ENCODE measurements at regions not wholly inside any gene's neighbourhood (a gene's known extent, or its start where the extent isn't known, plus 50 kb on each side); places are given as distances from the start of the nearest gene placed in this dataset.

- DNase-seq (ENCODE audit: low spot score) (no peak), ATAC-seq (no peak)
- intact Hi-C loops (cut with DNase I): no loop called here
Observed at GRCh38 chr15:69824075-69824876, 273.4 kb downstream of the TLE3 start.

- ATAC-seq: no peak
- intact Hi-C loops (cut with DNase I): no loop called here
- DNase-seq (ENCODE audit: low spot score): no peak
Observed at GRCh38 chr15:69824877-69825406, 272.8 kb downstream of the TLE3 start.

DNA sequence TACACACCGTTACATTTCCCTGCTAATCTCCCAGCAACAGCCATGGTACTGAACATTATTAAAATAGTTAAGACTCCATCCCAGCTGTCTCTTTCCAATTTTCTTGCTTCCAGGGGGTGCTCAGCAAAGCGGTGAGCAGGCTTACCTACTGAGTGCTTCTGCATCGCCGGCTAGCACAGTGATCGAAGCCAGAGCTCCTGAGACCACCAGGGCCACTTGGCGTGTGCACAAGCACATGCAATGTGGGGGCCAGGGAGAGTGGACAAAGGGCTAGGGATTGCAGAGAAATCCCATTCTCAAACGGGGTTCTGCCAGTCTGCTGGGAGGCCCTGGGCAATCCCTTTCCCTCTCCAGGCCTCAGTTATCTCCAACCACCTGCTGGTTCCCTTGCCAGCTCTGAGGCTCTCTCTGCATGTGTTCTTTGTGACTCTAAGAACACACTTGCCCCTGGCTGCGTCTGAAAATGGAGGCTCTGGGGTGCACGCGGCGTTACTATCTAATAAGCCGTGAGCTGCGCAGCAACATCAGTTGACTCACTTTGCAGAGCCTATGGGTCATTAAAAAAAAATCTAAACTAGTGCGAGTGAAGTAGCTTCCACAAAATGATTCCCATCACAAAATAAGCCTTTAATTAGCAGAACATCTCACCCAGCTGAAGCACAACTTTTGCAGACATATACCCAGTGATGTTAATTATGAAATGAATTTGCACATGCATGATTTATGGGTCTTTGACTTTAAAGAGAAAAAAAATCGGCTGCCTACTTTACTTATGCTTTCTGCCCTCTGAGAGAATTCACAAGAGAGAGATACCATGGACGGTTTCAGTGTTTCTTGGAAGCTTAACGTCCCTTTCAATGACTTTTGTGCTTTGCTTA lies 271.5 kb downstream of the TLE3 start:
- intact Hi-C loops (cut with DNase I): no loop called here
- ATAC-seq (no peak), DNase-seq (ENCODE audit: low spot score) (no peak)

GRCh38 chr15:69826819-69827175 lies 270.9 kb downstream of the TLE3 start:
- intact Hi-C loops (cut with DNase I): no loop called here
- ATAC-seq: no peak

DNA sequence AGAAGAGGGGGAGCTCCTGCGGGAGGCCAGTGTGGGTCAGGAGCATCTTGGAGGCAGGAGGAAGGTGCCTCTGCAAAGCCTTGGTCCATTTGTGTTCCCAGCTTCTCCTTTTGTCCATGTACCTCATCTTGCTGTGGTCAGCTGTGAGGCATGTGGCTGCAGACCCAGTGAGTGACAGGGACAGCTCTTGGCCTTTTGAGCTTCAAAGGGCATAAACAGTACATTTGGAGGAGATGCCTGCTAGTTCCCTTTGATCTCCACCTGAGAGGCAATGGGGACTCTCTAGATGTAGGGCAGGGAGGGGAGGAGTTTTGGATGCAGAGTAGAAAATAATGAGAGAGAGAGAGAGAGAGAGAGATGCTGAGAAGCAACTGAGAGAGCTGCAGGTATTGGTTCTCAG lies 270.0 kb downstream of the TLE3 start:
- no peak for DNase-seq (ENCODE audit: low spot score)
- intact Hi-C loops (cut with DNase I): no loop called here
- ATAC-seq: no peak

More at GRCh38 chr15:69826819-69827175, 270.9 kb downstream of the TLE3 start:
- DNase-seq (ENCODE audit: low spot score): no peak

DNA sequence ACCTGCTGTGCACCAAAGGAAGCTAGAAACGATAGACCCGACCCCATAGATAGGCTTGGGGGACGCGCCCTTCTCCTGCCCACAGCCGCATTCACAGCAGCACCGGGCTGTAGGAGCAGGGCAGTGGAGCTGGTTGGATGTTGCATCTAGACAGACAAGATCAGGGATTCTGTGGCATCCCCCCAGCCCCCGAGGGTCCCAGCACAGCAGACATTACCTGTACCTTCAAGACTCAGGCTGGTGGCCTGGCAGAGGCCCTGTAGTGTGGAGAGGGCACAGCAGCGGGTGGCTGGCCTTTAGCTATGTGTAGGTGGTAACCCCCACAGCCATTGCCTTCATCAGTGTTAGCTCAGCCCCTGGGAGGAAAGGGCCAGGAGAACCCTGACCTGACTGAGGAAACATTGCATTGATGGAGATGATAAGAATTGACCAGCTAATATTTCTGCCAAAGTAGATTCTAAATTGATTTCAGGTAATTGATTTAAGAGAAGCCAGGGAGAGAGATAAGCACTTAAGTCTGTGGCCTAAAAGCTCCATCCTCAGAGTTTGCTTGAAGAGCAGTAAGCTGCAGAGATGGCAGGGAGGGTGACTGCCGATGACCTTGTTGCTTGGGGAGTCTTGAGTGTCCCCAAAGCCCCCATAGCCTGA lies 269.4 kb downstream of the TLE3 start:
- no peak for ATAC-seq
- no peak for DNase-seq (ENCODE audit: low spot score)
- intact Hi-C loops (cut with DNase I): no loop called here

GRCh38 chr15:69829974-69830373 lies 267.7 kb downstream of the TLE3 start:
- intact Hi-C loops (cut with DNase I): no loop called here
- DNase-seq (ENCODE audit: low spot score) (no peak), ATAC-seq (no peak)

- DNase-seq (ENCODE audit: low spot score) (no peak), ATAC-seq (no peak)
- intact Hi-C loops (cut with DNase I): no loop called here
Observed at GRCh38 chr15:69830430-69830829, 267.3 kb downstream of the TLE3 start.

DNA sequence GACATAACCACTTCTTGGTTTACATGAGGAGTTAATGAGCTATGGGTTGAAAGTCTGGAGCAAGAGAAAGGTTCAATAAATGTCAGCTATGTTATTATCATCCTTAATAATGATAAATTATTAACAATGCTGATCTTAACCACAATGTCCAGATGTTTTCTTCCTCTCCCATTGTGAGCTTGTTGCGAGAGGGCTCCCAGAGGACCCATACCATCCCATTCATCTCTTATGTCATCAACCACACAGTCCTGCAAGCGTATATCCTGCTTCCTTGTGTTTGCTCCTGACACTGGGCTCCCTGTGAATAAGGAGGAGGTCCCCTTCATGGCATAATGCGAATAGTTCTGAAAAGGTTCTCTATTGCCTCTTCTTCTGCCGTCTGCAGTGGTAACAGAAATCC lies 266.8 kb downstream of the TLE3 start:
- ATAC-seq (no peak), DNase-seq (ENCODE audit: low spot score) (no peak)
- intact Hi-C loops (cut with DNase I): no loop called here

- no peak for ATAC-seq
- no peak for DNase-seq (ENCODE audit: low spot score)
- intact Hi-C loops (cut with DNase I): no loop called here
Observed at GRCh38 chr15:69834267-69834666, 263.4 kb downstream of the TLE3 start.

GRCh38 chr15:69834761-69835160 lies 263.0 kb downstream of the TLE3 start:
- intact Hi-C loops (cut with DNase I): no loop called here
- ATAC-seq: no peak
- no peak for DNase-seq (ENCODE audit: low spot score)

DNA sequence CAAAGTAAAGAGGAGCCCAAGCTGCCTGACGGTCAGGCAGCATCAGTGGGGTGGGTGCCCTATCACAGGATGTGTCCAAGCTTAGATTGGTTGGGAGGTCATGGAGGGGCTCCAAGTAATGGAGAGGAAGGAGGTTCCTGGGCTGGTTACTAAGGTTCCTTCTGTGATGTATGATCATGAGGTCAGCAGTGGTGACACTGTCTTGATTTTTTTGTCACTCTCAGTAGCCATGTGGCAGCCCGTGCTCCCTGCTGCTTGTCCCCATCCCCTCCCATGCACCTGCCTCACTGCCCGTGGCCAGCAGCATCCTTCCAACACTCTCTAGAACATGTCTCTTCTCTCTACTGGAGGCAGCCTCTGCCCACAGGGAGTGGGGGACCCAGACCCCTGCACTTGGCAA lies 261.7 kb downstream of the TLE3 start:
- no peak for ATAC-seq
- intact Hi-C loops (cut with DNase I): no loop called here
- DNase-seq (ENCODE audit: low spot score): no peak

GRCh38 chr15:69836526-69837230 lies 261.0 kb downstream of the TLE3 start:
- intact Hi-C loops (cut with DNase I): no loop called here
- DNase-seq (ENCODE audit: low spot score) (no peak), ATAC-seq (no peak)

- DNase-seq (ENCODE audit: low spot score): no peak
- ATAC-seq: no peak
- intact Hi-C loops (cut with DNase I): no loop called here
Observed at GRCh38 chr15:69838338-69838737, 259.4 kb downstream of the TLE3 start.

DNA sequence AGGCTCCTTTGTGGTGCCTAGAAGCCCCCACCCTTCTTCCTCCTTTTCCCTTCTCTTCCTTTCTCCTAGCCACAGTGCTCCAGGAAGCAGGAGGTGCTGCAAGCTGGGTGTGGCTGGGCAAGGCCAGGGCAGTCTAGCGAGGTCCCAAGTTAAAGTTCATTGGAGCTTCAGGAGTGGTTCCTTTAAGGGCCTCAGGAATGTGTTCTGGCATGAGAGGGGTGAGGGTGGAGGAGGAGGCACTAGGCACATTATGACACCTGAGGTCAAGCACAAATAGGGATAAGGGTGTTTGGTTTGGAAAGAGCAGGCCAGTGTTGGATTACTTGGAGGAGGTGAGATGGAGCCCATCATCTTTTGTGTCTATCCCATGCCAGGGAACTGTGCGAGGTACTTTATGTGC lies 258.7 kb downstream of the TLE3 start:
- ATAC-seq: peak; percentile 12
- intact Hi-C loops (cut with DNase I): no loop called here

DNA sequence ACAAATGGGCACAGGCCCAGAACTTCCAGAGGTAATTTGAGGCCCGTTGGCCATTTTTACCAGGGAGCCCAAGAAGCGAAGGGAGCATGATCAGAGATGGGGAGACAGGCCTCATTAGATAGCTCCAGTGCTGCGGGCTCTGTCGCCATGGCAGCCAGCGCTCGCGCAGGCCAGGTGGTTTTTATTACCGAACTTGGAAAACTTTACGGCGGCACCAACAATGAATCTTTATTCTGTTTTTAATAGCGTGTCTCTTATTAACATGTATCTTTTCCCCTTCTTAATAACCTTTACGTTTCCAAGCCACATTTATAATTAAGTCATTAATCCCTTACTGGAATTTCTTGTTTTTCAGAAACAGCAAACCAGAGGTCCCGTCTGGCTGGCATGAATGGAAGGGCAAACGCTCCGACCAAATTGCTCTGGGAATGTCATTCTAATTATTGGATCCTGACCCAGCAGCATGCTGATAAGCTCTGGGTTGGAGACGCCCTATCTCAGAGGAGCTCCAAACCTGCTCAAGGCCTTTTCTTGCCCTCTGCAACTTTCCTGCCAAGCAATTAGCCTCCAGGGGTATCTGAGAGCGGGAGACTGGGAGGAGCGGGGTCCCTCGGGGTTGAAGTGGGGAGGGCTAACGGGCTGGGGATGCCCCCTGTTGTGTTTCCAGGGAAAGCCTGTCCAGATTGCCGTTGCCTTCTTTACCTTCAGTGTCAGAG lies 256.4 kb downstream of the TLE3 start:
- intact Hi-C loops (cut with DNase I): no loop called here
- ATAC-seq (peak; percentile 74), DNase-seq (ENCODE audit: low spot score) (no peak)

More for the DNA sequence above, 258.7 kb downstream of the TLE3 start:
- DNase-seq (ENCODE audit: low spot score): no peak

GRCh38 chr15:69842851-69843250 lies 254.9 kb downstream of the TLE3 start:
- intact Hi-C loops (cut with DNase I): no loop called here
- DNase-seq (ENCODE audit: low spot score): no peak
- ATAC-seq: no peak

GRCh38 chr15:69843276-69843899 lies 254.3 kb downstream of the TLE3 start:
- no peak for ATAC-seq
- intact Hi-C loops (cut with DNase I): no loop called here
- DNase-seq (ENCODE audit: low spot score): no peak

Data from sciatic nerve (tissue), 2 donors.